MCF 10A (cell line): ENCODE measurements at regions not wholly inside any gene's neighbourhood (a gene's known extent, or its start where the extent isn't known, plus 50 kb on each side); places are given as distances from the start of the nearest gene placed in this dataset.

ENCODE experiments used
- BruUV-seq: library from RNA; stranded (reverse); fragments of 400-500 nt; replicated peaks from 2 replicates; lab custom pipeline; 2021; lab: Mats Ljungman, UMichigan
- CTCF ChIA-PET: fragments of 300-600 bp; sonication (Branson Sonifier 250); formaldehyde crosslinking; extraction: SDS; loops from one replicate; lab custom pipeline; 2021; ENCODE audit warnings: antibody characterized with exemption, inconsistent platforms; lab: Yijun Ruan, JAX
- POLR2A ChIA-PET: fragments of 300-600, 350-650 bp; sonication (Branson Sonifier 250); formaldehyde crosslinking; extraction: SDS; loops from one replicate; lab custom pipeline; 2020; ENCODE audit warnings: antibody characterized with exemption, inconsistent platforms; lab: Yijun Ruan, JAX
- DNase-seq: peaks from one replicate; pipeline ENCODE4 v3.0.0-alpha.2; 2018; ENCODE audit not compliant: unreplicated experiment
- H3K27ac Mint-ChIP-seq: one replicate; pipeline ENCODE4 v1.8.0; 2022; ENCODE audit warnings: mild to moderate bottlenecking, low read depth, mixed read lengths; ENCODE audit not compliant: unreplicated experiment
- H3K27me3 Mint-ChIP-seq: one replicate; pipeline ENCODE4 v1.8.0; 2022; ENCODE audit warnings: mixed read lengths; ENCODE audit not compliant: insufficient read depth, unreplicated experiment
- H3K36me3 Mint-ChIP-seq: one replicate; pipeline ENCODE4 v1.8.0; 2022; ENCODE audit warnings: mild to moderate bottlenecking, moderate library complexity, mixed read lengths; ENCODE audit not compliant: insufficient read depth, unreplicated experiment
- H3K4me1 Mint-ChIP-seq: one replicate; pipeline ENCODE4 v1.8.0; 2022; ENCODE audit warnings: mixed read lengths; ENCODE audit not compliant: insufficient read depth, unreplicated experiment
- H3K4me3 Mint-ChIP-seq: one replicate; pipeline ENCODE4 v1.8.0; 2022; ENCODE audit warnings: mild to moderate bottlenecking, moderate library complexity, mixed read lengths; ENCODE audit not compliant: unreplicated experiment
- H3K9me3 Mint-ChIP-seq: one replicate; pipeline ENCODE4 v1.8.0; 2022; ENCODE audit warnings: mixed read lengths; ENCODE audit not compliant: unreplicated experiment
- intact Hi-C: fragments of 100-400 bp; cut with micrococcal nuclease; formaldehyde crosslinking; loops from 2 replicates; pipeline ENCODE4 v1.14.1; 2022
- TF ChIP-seq, protein P1 (sequence below): fragments of 200-600 bp; IDR thresholded peaks from one replicate; pipeline ENCODE4 v1.8.0; 2022; ENCODE audit warnings: antibody characterized with exemption, mild to moderate bottlenecking; ENCODE audit not compliant: unreplicated experiment

DNA sequence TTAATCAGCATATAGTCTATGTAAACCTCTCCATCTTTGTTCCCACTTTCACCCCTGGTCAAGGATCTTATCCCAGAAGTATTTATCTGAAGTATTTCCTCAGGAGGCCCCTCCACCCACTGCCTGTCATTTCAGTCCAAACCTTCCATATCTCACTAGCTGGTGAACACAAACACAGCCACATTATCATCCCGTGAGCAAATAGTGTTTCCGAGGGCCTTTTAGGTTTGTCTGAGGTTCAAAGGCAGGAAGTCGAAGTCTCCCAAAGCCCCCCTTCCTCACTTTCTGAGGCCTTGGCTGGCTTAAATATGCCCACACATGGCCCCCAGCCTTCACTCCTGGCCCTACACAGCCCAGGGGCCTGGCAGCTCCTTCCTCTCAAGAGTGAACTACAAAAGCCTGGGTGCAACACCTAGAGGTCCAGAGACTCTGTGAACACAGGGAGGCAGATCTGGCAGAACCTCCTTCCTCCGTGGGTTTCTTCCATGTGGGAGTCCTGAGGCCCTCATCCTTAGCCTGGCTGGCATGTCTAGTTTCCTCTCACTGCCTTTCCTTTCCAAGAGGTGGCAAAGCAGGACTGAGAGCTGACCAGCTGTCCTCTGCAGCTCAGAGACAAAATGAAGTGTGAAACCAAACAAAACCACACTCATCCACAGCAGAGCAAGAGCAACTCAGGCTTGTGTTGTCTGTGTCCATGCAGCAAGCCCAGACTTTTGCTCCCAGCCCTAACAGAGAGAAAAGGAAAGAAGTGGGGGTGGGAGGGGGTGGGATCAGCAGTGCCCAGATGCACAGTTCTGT lies 264.2 kb downstream of the SS18 start:
- Mint-ChIP-seq H3K36me3 (no peaks in the 10 kb centered on the region), H3K4me1 (peaks cover 11% of the 10 kb centered on the region), H3K27ac (no peak overlapping the region), H3K9me3 (no peaks in the 10 kb centered on the region), H3K4me3 (no peak overlapping the region), H3K27me3 (peaks cover 11% of the 10 kb centered on the region)
- intact Hi-C loops: no loop called here
- no TSS peak for BruUV-seq
- CTCF ChIA-PET: interaction anchor here (0.5 kb wide), 1 partner anchor 295 kb away, joined by 3 read pairs; no protein-coding TSS in a partner anchor
- TF ChIP-seq, protein P1, sequence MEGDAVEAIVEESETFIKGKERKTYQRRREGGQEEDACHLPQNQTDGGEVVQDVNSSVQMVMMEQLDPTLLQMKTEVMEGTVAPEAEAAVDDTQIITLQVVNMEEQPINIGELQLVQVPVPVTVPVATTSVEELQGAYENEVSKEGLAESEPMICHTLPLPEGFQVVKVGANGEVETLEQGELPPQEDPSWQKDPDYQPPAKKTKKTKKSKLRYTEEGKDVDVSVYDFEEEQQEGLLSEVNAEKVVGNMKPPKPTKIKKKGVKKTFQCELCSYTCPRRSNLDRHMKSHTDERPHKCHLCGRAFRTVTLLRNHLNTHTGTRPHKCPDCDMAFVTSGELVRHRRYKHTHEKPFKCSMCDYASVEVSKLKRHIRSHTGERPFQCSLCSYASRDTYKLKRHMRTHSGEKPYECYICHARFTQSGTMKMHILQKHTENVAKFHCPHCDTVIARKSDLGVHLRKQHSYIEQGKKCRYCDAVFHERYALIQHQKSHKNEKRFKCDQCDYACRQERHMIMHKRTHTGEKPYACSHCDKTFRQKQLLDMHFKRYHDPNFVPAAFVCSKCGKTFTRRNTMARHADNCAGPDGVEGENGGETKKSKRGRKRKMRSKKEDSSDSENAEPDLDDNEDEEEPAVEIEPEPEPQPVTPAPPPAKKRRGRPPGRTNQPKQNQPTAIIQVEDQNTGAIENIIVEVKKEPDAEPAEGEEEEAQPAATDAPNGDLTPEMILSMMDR: no peak
- POLR2A ChIA-PET: no interaction called here
- DNase-seq: no peak

GRCh38 chr18:25825056-25825455 lies 265.4 kb downstream of the SS18 start:
- no peaks in the 10 kb centered on the region for H3K9me3 Mint-ChIP-seq
- intact Hi-C loops: no loop called here
- ChIA-PET CTCF (no interaction called here), POLR2A (interaction anchor here (0.8 kb wide), 1 partner anchor 9 kb away, joined by 3 read pairs; no protein-coding TSS in a partner anchor)
- H3K4me1 Mint-ChIP-seq: peaks cover 7% of the 10 kb centered on the region
- TF ChIP-seq, protein P1: no peak
- BruUV-seq: no TSS peak
- H3K4me3 Mint-ChIP-seq: no peak overlapping the region
- H3K36me3 Mint-ChIP-seq: no peaks in the 10 kb centered on the region
- DNase-seq: no peak
- H3K27me3 Mint-ChIP-seq: peaks cover 14% of the 10 kb centered on the region
- H3K27ac Mint-ChIP-seq: no peak overlapping the region

- no peak for DNase-seq
- Mint-ChIP-seq H3K36me3 (no peaks in the 10 kb centered on the region), H3K4me3 (no peak overlapping the region), H3K27ac (no peak overlapping the region), H3K9me3 (no peaks in the 10 kb centered on the region), H3K27me3 (peaks cover 14% of the 10 kb centered on the region), H3K4me1 (no peaks in the 10 kb centered on the region)
- BruUV-seq: no TSS peak
- intact Hi-C loops: no loop called here
- TF ChIP-seq, protein P1: no peak
- ChIA-PET POLR2A (interaction anchor here (0.7 kb wide), 1 partner anchor 57 kb away, joined by 3 read pairs; no protein-coding TSS in a partner anchor), CTCF (interaction anchor here (0.6 to 1.4 kb wide), 2 partner anchors 11 to 28 kb away, joined by 3 read pairs; no protein-coding TSS in a partner anchor)
Observed at GRCh38 chr18:25819746-25820363, 270.6 kb downstream of the SS18 start.

DNA sequence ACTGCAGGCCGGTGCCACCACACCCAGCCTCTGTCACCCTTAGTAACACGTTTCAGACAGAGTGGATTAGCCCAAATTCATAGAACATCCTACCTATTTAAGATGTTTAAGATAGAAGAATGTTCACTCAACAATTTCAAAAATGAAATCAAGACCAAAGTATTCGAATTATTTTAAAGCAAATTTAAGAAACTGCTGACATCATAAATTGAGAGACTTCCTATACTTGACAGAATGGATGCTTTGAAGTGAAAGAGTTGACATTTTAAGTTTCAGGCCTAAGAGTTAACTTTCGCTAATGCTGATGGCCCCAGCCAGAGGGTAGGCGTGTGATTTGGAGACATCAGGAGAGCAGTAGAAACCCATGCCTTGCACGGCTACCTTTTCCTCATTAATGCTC lies 271.9 kb downstream of the SS18 start:
- peaks cover 14% of the 10 kb centered on the region for H3K27me3 Mint-ChIP-seq

More for the DNA sequence above, 271.9 kb downstream of the SS18 start:
- intact Hi-C loops: no loop called here
- CTCF ChIA-PET: interaction anchor here (1.4 kb wide), 1 partner anchor 12 kb away, joined by 3 read pairs; no protein-coding TSS in a partner anchor
- no TSS peak for BruUV-seq
- Mint-ChIP-seq H3K36me3 (no peaks in the 10 kb centered on the region), H3K4me1 (no peaks in the 10 kb centered on the region), H3K9me3 (no peaks in the 10 kb centered on the region), H3K27ac (no peak overlapping the region), H3K4me3 (no peak overlapping the region)
- no peak for DNase-seq
- TF ChIP-seq, protein P1: no peak
- POLR2A ChIA-PET: no interaction called here
